Fibroblast of villous mesenchyme (primary cell): ENCODE measurements at regions not wholly inside any gene's neighbourhood (a gene's known extent, or its start where the extent isn't known, plus 50 kb on each side); places are given as distances from the start of the nearest gene placed in this dataset.

ENCODE experiments used
- DNase-seq: peaks from one replicate; pipeline ENCODE4 v3.0.0-alpha.2; 2010; ENCODE audit warnings: low read depth
- H3K4me3 ChIP-seq: 2 replicates; pipeline ENCODE4 v1.5.1; 2011; ENCODE audit warnings: low read depth, mild to moderate bottlenecking, low read length
- TF ChIP-seq, protein P1 (sequence below): IDR thresholded peaks from 2 replicates; pipeline ENCODE4 v1.5.1; 2012; ENCODE audit warnings: low read depth, mild to moderate bottlenecking, low read length; ENCODE audit not compliant: insufficient read depth

DNA sequence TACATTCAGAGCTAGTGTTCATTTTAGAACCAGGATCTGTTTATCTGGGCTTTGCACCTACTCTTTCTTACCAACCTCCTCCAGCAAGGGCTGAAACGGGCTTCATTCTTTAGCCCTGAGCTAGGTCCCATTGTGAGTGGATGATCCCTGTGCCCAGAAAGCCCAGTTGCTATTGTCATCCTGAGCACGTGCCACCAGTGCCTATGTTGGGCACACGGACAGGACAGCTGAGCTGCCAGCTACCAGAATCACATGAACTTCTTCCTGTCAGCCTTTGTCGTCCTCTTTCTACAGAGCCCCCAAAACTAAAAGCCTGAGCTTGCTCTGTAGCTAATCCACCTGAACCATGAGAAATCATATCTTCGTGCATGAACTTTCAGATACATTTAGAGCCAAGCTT, 74.4 kb upstream of the NTM start:
- TF ChIP-seq, protein P1, sequence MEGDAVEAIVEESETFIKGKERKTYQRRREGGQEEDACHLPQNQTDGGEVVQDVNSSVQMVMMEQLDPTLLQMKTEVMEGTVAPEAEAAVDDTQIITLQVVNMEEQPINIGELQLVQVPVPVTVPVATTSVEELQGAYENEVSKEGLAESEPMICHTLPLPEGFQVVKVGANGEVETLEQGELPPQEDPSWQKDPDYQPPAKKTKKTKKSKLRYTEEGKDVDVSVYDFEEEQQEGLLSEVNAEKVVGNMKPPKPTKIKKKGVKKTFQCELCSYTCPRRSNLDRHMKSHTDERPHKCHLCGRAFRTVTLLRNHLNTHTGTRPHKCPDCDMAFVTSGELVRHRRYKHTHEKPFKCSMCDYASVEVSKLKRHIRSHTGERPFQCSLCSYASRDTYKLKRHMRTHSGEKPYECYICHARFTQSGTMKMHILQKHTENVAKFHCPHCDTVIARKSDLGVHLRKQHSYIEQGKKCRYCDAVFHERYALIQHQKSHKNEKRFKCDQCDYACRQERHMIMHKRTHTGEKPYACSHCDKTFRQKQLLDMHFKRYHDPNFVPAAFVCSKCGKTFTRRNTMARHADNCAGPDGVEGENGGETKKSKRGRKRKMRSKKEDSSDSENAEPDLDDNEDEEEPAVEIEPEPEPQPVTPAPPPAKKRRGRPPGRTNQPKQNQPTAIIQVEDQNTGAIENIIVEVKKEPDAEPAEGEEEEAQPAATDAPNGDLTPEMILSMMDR, result no peak
- DNase-seq, result no peak
- no peak overlapping the region for H3K4me3 ChIP-seq

DNA sequence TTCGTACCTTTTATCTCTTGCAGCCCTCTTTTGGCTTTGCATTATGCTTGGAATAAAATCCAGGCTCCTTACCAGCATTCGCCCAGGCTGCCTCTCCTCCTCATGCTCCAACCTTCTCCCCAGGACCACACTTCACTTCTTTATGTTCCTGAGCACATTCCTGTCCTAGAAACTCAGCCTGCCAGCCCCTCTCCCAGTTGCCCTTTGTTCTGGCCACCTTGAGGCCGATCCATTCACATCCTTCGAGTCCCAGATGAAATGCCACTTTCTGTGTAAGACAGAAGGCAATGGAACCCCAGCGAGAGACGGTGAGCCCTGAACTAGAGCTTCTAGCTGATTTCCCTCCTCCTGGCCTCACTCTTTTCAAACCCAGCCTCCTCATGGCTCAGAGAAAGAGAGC, 73.0 kb upstream of the NTM start:
- TF ChIP-seq, protein P1, result no peak
- H3K4me3 ChIP-seq, result no peak overlapping the region
- no peak for DNase-seq

DNA sequence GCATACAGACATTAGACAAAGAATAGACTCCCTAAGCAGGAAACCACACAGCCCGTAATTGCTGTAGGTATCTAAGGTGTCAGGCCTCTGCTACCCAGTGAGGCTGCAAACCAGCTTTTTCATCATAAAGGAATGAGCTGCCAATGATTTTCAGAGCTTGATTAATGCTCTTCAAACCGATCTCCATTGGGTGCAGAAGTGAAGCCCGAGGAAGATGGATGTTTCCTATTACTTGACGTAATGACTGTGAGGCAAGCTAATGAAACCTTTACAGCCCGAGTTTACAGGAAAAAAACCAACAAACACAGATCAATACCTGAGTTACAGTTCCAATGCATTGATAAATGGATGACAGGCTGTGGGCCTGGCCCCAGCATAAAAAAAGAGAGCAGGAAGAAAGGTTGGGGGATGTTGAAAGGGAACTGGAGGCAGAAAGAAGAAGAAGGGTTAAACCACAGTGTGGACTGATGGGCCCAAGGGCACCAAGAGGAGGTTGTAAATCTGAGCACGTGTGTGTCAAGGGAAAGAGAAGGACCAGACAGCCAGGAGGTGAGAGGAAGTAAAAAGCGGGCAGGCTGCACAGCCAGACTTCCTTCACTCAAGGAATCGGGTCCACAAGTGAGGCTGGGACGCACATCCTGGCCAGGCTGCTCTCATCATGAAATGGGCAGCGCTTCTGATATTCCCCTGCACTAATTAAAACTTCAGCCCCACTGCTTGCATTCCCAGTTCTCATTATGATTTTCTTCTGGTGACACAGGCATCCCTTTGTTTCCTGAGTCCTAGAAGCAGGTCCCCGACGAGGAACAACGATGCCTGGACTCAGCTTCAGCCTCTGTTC, 70.6 kb upstream of the NTM start:
- H3K4me3 ChIP-seq, result no peak overlapping the region
- TF ChIP-seq, protein P1, result no peak
- DNase-seq, result no peak

DNA sequence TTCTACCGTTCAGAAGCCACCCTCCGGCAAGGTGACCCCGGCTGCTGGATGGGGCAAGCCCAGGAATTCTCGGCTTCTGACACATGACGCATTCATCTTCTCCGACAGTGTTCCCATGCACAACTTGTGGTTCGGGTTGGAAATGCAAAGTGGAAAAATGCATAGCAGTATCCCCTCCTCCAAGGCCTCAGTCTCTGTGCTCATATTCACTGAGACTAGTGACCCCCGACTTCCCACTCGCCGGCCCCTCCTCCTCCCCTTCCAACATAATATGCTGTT, 70.0 kb upstream of the NTM start:
- TF ChIP-seq, protein P1, result no peak
- H3K4me3 ChIP-seq, result no peak overlapping the region
- no peak for DNase-seq

DNA sequence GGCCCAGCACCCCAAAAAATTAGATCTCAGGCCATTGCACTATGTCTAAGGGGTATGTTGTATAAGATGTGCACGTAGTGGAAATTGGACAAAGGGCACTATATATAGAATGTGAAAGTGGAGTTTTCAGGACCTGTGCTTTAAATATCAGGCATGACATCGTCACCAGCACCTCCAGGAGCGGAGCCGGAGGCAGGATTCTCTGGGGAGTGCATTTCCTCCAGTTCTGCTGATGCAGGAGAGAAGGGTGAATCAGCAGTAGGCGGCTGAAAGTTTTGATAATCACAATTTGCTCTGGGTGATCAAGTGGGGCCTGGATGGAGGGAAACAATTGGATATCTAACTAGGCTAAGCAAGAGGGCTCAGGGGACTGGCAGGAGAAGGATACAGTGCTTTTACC, 69.1 kb upstream of the NTM start:
- TF ChIP-seq, protein P1, result no peak
- DNase-seq, result no peak

DNA sequence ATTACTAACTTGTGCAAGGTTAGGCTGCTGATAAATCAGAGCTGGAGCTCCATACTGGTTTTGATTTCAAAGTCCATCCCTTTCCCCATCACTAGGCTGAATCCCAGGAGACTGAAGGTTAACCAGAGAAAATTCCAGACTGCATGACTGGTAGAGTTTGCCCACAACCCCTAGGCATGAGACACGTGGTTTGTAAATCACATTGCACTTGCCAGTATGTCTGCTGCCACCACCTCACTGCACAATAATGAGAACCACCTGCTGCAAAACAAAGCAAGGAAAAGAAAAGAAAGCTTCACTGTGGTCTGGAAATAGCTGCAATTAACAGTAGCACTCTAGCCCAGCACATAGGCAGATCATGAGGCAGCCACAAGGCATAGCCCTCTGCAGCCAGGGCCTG, 67.6 kb upstream of the NTM start:
- TF ChIP-seq, protein P1, result no peak
- no peak overlapping the region for H3K4me3 ChIP-seq
- no peak for DNase-seq

More for the DNA sequence above, 69.1 kb upstream of the NTM start:
- no peak overlapping the region for H3K4me3 ChIP-seq

DNA sequence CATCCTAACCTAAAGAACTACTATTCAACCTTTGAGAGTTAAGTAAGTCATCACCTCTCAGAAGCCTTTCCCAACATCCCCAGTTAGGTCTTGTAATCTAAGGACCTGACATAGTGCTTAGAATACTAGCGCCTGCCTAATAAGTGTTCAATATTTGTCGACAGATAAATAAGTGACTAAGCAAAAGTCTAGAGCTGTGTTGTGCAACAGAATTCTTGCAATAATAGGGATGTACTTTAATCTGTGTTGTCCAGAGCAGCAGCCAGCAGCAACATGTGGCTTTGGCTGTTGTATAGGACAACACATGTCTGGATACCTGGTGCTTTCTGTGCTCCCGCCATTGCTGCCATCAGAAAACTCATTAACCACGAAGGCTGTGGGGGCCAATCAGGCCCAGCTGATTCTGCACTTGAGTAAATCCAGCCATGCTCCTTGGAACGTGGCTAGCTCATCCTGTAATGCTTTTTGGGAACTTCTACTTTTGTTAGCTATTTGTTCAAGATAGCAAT, 66.8 kb upstream of the NTM start:
- TF ChIP-seq, protein P1, result no peak
- H3K4me3 ChIP-seq, result no peak overlapping the region
- no peak for DNase-seq
